Central memory CD4-positive, alpha-beta T cell (primary cell): ENCODE measurements at regions not wholly inside any gene's neighbourhood (a gene's known extent, or its start where the extent isn't known, plus 50 kb on each side); places are given as distances from the start of the nearest gene placed in this dataset.

Source experiments
- DNase-seq: peaks from one replicate; pipeline ENCODE4 v3.0.0; 2022

DNA sequence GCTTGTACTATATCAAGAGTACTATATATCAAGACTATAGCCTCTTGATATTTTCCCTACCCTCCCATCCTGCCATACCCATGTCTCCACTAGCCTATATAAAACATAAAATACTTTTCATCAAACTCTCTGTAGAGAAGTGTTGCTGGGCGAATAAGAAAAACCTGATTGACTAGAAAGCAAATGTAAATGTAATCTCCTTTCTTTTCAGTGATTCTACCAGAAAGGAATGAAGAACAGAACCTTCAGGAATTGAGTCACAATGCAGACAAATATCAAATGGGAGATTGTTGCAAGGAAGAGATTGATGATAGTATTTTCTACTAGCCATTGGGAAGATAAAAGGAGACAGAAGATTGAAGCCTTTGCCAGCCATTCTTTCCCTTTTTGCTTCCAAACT lies 89.2 kb downstream of the KCNRG start:
- DNase-seq: no peak

DNA sequence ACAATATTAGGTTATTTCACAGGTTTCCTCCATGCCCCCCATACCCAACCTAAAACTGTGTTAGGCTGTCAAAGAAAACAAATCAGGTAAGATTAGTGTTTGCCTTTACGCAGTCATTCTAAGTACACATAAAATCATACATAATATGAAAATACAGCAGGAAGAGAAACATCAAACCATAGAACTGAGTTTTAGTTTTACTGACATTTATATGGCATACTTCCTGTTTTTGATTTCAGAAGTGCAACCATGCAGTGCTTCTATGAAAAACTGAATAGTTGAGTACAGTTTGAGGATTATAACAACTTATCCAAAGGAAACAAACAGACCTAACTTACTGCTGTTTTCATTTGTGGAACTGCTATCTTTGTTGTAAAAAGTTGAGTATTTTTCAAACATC lies 91.3 kb downstream of the KCNRG start:
- DNase-seq: no peak

DNA sequence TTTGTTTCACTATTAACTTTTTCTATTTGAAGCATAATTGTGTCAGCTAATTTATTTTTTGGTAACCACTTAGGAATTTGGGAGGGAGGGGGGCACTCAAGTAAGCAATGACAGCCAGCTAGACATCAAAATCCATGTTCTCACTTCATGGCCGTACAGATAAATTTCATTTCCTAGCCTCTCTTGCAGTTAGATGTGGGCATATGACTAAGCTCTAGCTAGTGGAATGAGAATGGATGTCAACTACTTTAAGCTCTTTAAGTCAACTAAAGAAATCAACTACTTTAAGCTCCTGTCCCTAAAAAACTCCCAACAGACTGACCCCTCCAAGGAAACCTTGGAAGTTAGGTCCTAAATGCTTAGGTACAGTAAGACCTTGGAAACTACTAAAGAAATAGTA lies 92.0 kb downstream of the KCNRG start:
- DNase-seq: no peak

DNA sequence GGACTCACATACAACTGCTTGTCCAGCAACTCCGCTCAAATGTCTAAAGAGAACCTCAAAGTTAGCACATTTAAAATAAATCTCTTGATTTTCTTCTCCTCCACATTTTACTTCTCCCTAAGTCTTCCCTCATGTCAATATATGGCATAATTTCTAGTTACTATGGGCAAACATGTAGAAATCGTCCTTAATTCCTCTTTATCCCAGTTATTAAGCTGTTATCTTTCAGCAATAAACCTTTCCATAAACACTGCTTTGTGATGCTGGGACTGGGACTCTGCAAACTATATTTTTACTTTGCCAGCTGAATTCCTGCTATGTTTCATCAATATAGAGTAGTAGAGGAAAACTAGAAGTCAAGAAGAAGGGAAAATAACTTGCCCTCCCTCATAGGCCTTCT lies 99.7 kb downstream of the KCNRG start:
- DNase-seq: no peak

DNA sequence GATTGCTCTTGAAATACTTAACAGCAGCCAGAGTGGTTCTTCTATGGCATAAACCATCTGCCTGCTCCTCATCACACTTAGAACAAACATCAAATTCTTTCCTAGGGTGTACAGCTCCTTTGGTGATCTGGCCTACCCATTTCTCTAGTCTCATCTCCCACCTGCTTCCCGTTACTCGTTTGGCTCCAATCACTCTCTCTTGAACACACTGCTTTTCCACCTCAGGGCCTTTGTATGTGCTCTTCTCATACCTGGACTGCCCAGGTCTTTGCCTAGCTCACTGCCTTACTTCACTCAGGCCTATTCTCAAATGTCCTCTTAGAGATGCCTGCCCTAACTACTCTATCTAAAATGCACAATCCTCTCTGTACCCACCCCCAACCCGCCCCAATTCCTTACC lies 100.5 kb downstream of the KCNRG start:
- no peak for DNase-seq

DNA sequence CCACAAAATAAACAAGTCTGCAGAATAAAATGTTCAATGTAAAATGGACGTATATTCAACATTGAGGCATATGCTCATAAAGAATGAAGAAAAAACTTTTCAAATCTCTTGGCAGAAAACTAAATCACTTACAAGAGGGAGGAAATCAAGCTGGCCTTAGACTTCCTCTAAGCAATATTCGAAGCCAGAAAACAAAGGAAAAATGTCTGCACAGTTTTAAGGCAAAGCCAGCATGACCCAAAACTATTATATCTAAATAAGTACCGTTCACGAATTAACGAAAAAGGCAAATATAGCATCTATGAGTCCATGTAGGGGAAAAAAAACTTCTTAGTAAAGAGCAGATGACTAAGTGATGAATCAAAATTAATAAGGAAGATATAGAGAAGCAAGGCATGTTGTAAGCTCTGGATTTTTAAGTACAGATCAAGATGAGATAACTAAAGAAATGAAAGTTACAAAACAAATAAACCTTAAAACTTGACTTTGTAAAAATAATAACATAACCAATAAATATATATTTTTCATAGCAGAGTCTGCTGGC lies 101.3 kb downstream of the KCNRG start:
- no peak for DNase-seq

DNA sequence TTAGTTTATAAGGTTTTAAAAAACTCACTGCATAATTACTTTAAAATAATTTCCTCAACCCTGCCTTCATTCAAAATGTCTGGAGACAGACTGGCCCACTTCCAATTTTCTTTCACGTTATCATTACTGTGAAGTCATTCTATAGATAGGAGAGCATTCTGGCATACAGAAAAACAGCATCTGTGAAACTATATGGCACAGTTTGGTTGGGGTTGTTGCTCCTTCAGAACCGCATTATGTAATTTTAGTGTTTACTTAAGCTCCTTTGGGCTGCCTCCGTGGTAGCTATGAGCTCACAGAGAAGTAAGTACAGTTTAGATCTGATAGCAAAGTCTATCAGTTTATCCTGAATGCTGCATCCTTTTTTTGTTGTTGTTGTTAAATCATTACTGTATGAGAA lies 104.3 kb downstream of the KCNRG start:
- no peak for DNase-seq

DNA sequence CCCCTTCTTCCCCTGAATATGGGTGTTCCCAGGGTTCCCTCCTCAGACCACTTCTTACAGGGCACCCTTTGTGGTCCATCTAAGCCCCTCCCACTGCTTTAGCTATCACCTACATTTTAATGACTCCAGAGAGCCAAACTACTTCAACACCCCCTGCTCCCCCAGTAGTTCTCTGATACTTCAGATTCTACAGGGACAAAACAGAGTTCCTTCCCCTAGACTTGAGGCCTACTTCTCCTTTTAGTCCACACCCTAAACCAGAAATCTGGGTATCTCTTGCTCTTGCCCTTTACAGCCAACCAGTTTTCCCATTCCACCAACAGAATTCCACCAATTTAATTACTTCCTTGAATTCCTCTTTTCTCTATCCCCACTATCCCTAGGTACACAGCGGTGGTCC lies 107.2 kb downstream of the KCNRG start:
- no peak for DNase-seq

DNA sequence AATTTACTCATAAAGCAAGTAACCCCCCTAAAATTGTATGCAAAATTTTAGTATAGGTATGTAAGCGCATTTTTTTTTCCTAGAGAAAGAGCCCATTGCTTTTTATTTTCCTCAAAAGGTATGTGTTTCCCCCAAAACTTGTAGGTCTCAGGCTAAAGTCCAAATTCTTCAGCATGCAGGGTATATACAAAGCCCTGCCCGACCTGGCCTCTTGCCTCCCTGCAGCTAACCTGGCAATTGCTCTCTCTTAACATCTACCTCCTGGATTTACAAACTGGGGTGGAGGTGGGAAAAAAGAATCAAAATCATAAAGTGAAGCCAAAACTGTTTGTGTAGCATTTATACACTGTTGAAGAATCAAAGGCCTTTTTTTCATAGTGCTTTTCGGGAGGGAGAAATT lies 107.8 kb downstream of the KCNRG start:
- no peak for DNase-seq

DNA sequence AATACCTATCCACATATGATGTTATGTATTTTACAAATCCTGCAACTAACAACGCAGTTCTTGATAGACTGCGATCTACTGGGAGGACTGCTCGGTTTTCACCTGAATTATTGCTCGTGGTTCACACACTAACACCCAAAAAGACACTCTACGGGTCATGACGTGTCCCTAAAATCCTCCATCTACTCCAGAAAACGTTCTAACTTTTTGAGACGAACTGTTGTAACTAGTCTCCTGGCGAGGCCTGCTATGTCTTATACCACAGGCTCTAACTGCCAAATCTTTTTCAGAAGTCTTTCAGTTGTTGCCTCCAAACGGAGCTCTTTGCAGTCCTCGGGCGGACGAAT lies 108.2 kb downstream of the KCNRG start:
- DNase-seq: no peak

DNA sequence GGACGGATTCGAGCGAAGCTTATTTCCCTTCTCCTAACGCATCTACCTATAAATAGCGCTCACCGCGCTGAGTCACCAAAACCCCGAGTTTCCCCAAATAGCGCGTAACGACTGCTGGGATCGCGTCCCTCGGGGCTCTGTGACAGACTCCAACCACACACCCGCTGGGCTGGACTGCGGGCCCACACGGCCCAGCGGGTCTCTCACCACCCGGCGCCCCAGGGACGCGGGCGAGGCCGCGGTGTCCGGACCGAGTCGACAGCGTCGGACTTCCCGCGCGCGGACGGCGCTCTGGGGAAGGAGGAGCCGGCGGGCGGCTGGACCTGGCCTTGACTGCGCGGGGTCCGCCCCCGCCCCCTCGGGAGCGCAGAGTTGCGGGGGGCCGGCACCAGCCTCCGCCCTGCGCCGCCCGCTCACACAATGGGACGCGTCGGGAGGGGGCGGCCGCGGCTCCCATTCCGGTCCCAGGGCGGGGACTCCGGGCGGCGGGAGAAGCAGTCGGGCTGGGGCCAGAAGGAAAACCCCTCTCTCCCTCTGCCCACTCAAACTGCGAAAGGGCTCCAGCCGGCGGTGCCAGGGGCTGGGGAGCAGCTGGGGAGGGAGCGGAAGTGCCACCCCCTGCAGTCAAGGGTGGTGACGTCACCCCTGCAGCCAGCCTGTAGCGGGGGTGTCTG lies 108.8 kb downstream of the KCNRG start:
- peak; percentile 73 for DNase-seq

DNA sequence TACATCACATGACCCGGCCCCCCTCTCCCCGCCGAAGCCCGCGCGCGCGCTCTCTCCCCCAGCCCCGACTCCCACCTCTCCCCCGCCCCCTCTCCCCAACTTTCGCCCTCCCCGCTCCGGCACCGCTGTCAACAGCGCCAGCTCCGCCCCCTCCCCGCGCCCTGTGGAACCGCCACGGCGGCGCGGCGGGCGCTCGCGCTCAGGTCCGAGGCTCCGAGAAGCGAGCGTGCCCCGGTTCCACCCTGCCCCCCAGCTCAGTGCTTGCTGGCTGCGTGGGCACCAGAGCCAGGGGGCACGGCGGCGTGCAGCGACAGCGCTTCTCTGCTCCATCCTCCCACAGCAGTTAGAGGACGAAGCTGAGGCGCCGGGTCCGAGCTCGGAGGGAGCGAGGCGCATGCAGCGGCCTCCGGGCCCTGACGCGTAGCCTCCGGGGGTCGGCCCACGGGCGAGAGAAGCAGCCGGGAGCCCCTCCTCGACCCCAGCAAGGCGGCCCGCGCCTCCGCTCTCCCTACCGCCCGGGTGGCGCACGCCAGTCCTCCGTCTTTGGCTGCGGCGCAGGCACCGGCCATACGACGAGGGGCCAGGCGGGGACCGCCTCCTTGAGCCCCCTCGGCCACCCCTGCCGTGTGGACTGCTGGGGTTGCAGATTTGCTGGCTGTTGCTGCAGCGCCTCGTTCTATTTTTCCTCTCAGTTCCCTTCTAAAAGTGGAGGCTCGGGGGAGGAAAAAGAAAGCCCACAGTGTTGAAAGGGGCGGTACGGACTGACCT lies 109.5 kb downstream of the KCNRG start:
- peak; percentile 94 for DNase-seq

DNA sequence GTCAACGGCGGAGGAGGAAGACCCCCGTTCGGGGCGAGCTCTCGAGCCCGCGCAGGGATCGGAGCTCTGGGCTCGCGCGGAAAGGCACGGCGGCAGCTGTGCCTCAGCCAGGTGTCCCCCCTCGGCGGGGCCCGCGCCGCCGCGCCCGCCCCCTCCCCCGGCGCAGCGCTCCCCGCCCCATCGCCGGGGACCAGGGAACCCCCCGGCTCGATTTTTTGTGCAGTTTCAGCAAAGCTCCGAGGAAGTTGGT lies 110.0 kb downstream of the KCNRG start:
- DNase-seq: no peak

DNA sequence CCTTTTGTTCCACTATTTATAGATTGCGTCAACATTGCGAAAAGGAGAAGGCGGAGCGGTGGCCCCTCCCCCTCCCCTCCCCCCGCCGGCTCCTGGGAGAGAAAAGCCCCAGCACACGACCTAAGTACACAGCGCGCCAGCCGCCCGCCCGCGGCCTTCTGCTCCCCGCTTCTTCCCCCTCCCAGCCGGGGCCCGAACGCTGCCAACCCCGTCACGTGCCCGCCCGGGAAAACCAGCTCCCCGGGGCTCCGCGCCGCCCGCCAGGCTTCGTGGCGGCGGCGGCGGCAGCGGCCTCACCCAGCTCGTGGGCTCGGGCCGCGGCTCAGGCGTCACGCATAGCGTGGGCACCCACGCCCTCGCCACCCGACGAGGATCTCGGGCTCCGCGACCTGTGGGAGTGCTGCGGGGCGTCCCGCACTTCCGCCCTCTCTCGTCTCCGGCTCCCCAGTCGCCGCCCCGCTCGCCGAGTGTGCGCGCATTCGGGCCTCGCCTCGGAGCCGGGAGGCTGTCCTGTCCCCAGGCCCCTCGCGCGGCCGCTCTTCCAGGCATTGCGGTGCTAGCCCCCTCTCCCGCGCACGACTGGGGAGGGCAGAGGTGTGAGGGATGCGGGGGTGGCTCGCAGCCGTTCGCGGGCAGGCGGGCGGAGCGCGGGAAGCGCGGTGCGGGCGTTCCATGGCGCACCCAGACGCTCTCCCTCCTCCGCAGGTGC lies 110.5 kb downstream of the KCNRG start:
- DNase-seq: peak; percentile 84

DNA sequence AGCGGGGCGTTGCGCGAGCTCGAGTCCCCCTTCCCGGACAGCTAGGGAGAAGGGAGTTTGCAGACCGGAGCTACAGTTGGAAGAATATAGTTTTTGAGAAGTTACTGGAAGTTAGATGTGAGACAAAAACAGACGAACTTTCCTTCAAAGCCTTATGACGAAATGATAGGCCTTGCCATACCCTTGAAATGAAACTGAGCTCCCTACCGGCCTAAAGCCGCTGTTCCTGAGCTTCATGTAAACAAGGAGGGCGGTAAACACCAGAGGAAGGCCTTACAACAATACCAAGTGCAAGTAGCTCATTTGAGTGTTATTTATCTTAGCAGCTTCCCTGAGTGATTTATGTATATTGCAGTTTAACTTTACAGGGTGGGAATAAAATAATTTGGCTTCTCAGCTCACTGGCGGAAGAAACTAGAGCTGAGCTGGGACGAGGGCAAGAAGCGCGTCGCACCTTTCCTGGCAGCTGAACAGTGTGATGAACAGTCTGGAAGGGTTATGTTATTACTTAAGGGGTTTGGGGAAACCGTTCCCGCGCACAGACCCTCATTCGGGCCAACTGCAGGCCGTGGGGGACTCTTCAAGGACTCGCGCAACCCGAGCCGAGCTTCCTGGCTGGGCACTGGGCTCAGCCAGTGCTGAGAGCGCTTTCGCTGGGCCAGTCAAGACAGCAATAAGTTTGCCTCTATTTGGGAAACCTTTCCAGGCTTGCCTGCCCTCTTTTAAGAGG lies 111.2 kb downstream of the KCNRG start:
- no peak for DNase-seq

DNA sequence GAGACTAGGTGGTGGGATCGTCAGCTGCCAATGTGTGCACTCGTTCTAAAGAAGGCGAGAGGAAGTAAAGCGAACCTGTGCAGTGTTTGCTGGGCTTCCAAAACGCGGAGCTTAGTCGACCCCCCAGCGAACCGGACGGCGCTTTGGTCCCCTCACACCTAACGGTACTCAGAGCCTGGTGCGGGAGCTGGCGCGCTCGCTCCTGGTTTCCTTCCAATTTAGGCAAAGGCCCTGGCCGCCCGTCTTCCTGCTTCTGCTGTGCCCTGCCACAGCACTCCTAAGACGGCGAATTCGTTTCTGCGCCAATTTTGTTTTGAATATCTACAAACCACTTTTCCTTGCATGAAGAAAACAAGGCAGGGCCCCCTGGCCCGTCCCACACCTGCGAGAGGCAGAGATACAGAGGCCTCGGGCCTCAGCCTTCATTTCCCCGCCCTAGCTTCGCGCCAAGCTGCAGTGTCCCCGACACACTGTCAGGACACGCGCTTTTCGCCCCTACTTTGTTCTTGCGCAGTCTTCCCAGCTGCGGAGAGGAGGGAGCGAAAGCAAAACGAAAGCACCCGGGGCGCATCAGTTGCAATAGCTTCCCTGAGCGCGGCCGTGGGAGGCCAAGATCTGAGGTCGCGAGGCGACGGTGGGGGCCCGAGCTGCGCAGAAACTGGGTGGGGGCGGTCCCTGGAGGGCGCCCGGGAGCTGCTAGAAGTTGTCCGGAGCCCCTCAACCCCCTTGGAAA lies 111.9 kb downstream of the KCNRG start:
- peak; percentile 49 for DNase-seq

DNA sequence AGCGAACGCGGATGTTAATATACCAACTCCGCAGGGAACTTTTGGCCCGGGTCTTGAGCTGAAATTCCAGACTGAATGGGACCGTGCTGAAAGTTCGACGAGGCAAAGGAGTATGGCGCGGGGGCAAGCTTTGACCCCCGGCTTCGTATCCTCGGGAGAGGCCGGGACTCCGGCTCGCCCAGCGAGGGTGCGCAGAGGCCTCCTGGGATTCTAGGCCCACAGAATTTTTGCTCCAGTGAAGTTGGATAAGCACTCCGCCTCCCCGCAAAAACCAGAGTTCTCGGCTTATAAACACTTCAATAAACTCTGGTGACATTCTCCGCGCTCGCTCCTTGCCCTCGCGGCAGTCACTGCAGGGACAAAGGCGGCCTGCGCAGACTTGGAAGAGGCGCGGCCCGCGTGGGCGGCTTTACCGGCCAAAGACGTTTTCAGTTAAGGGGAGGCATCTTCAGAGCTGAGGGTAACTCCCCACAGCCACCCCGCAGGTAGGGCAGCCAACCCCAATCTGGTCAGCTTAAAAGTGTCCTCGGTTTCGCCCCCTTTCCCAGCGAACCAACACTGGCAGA lies 112.6 kb downstream of the KCNRG start:
- no peak for DNase-seq

DNA sequence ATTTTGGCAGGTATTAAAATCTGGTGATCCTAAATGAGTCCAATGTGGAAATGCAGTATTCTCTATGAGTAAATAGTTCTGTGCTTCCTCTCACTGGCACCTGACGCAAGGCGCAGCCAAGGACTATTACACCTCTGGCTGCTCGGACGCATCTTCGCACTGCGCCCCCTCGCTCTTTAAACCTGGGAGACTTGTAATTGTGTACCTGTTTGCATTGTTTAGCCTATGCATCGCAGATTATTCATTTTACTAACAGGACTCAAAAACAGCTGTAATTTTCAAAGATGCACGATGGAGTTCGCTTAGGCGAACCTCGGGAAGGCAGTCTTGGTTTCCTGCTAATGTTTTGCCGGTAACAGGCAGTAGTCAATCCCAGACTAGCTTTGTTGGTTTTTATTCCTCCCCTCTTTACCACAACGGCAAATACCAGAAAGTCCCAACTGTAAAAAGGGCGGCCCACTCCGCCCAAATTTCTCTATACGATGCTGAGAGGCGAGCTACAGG lies 113.2 kb downstream of the KCNRG start:
- DNase-seq: no peak

DNA sequence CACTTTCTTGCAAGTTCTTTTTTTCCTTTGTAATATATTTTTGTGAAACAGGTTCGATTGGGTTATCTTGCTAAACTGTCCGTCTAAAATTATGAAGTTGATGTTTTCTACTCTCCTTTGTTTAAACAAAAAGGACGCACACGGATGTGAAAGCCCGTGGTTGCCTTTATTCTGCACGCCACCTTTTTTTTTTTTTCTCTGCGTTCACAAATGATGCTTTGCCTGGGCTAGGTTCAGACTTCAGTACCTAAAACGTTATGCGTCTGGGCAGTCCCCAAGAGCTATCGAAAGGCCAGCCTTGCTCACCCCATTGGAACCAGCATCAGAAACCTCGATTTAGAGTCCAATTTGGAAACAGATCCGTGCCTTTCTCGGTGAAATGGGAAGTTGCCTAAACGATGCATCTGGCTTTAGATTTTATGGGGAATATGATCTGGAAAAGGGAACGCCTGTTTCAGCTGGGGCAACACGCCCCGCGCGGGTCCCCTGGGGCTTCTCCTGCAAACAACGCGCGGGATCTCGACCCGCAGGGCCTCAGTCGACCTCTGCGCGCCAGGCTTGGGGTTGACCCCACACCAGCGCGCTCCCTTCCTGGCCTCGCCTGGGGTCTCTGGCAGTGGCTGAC lies 113.9 kb downstream of the KCNRG start:
- peak; percentile 50 for DNase-seq

DNA sequence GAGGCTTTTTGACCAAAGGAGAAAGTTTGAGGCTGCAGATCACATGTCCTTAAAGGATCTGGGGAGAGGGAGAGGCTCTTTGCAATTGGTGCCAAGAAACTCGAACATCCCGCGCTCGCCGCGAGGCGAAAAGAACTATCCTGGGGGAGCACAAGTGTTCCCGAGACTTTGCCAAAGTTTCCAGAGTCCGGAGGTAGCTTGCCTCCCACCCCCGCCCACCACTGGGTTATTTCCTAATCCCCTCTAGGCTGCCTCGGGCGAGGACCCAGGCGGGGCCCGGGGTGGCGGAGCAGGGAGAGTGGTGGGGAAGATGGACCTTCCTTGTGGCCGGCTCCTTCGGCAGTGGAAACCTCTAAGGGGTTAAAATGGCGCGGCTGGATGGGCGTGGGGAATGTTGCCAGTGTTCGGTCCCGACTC lies 114.5 kb downstream of the KCNRG start:
- DNase-seq: no peak

DNA sequence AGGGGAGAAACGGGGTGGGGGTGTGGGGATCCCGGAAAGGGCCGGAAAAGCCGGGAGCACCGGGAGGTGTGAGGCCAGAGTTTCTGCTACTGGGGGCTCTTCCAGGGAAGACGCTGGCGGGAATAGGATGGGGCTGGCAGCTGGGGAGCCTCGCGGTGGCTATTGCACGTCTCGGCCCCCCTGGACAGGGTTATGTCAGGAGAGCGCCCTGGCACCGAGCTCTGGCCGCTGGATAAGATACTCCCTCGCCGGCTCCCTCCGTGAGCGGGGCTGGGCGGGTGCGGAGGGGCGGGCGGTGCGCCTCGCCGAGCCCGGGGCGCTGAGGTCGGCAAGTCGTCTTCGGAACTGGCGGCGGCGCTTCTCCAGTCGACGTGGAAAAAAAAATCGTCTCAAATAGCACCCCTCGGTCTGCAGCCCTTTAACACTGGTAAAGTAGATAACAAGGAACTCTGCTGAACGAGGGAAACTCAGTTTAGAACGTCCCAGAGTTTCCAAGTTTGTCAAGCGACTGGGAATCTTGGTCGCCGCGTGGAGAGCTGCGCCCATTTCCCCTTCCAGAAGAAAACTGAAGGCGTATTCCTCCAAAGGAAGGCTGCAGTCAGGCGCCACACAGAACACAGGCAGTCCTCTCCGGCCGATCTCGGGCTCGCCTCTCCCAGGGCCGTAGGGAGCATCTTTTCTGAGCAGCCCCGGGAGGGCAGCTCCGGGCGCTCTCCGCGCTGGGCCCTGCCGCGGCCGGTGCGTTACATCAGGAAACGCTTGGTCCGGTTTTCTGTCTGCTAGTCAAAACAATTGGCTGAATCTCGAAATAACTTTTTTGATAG lies 115.1 kb downstream of the KCNRG start:
- peak; percentile 33 for DNase-seq
